ENCODE measurements at regions not wholly inside any gene's neighbourhood (a gene's known extent, or its start where the extent isn't known, plus 50 kb on each side); places are given as distances from the start of the nearest gene placed in this dataset.

- no peak for TF ChIP-seq POLR2AphosphoS5 (IDR thresholded peaks at IDR 0.05; ENCODE audit: low read depth, low read length)
- TF ChIP-seq FOXP2 (optimal IDR thresholded peaks at IDR 0.05; ENCODE audit: borderline replicate concordance, extremely low read depth, extremely low read length, insufficient read depth) = no peak
- no peak for TF ChIP-seq TAF1 (IDR thresholded peaks at IDR 0.05; ENCODE audit: borderline replicate concordance, insufficient read depth, low read length)
- no peak for TF ChIP-seq REST (IDR thresholded peaks at IDR 0.05; ENCODE audit: insufficient read depth in 1 of 2, low read depth in 2 of 2, low read length in 2 of 2)
- no peak for TF ChIP-seq SIN3A (IDR thresholded peaks at IDR 0.05; ENCODE audit: borderline replicate concordance, insufficient read depth, low read length)
Measured at GRCh38 chr17:45732926-45733505, 51.1 kb upstream of the CRHR1 start.

- TF ChIP-seq POLR2AphosphoS5 (IDR thresholded peaks at IDR 0.05; ENCODE audit: low read depth, low read length) (no peak), SIN3A (IDR thresholded peaks at IDR 0.05; ENCODE audit: borderline replicate concordance, insufficient read depth, low read length) (no peak), FOXP2 (optimal IDR thresholded peaks at IDR 0.05; ENCODE audit: borderline replicate concordance, extremely low read depth, extremely low read length, insufficient read depth) (no peak), TAF1 (IDR thresholded peaks at IDR 0.05; ENCODE audit: borderline replicate concordance, insufficient read depth, low read length) (no peak), REST (IDR thresholded peaks at IDR 0.05; ENCODE audit: insufficient read depth in 1 of 2, low read depth in 2 of 2, low read length in 2 of 2) (no peak)
Measured at GRCh38 chr17:45733781-45734180, 50.3 kb upstream of the CRHR1 start.

All from PFSK-1 (cell line).